Epithelial cell of proximal tubule (primary cell): ENCODE measurements at regions not wholly inside any gene's neighbourhood (a gene's known extent, or its start where the extent isn't known, plus 50 kb on each side); places are given as distances from the start of the nearest gene placed in this dataset.

Experiments used
- DNase-seq: peaks from one replicate; pipeline ENCODE4 v3.0.0-alpha.2; 2011; ENCODE audit warnings: low read depth
- H3K4me3 ChIP-seq: 2 replicates; pipeline ENCODE4 v1.5.1; 2011; ENCODE audit warnings: low read depth, mild to moderate bottlenecking, low read length
- CTCF ChIP-seq: conservative IDR thresholded peaks from 2 replicates; pipeline ENCODE4 v1.5.1; 2012; ENCODE audit warnings: low read depth, mild to moderate bottlenecking, low read length

GRCh38 chr2:47271054-47272000 is 95.0 kb upstream of the CALM2 start:
- H3K4me3 ChIP-seq: no peak overlapping the region
- DNase-seq: no peak
- TF ChIP-seq CTCF: no peak

DNA sequence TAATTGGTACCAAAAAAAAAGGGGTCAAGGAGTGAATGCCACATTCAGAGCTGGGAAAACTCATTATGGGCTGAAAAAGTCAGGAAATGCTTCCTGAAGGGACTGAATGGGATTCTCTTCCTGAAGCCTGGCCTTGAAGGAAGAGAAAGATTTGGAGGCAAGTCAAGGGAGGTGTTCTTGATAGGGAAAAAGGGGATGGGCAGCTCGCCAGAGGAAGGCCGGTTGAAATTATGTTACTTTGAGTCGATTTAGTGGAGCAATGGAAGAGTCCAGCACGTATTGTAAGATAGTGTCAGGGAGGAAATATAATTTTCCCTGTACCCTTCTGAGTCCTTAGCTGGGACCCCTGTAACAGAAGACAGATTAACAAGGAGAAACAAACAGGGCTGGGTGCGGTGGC is 94.1 kb upstream of the CALM2 start:
- no peak for DNase-seq
- H3K4me3 ChIP-seq: no peak overlapping the region
- no peak for TF ChIP-seq CTCF

DNA sequence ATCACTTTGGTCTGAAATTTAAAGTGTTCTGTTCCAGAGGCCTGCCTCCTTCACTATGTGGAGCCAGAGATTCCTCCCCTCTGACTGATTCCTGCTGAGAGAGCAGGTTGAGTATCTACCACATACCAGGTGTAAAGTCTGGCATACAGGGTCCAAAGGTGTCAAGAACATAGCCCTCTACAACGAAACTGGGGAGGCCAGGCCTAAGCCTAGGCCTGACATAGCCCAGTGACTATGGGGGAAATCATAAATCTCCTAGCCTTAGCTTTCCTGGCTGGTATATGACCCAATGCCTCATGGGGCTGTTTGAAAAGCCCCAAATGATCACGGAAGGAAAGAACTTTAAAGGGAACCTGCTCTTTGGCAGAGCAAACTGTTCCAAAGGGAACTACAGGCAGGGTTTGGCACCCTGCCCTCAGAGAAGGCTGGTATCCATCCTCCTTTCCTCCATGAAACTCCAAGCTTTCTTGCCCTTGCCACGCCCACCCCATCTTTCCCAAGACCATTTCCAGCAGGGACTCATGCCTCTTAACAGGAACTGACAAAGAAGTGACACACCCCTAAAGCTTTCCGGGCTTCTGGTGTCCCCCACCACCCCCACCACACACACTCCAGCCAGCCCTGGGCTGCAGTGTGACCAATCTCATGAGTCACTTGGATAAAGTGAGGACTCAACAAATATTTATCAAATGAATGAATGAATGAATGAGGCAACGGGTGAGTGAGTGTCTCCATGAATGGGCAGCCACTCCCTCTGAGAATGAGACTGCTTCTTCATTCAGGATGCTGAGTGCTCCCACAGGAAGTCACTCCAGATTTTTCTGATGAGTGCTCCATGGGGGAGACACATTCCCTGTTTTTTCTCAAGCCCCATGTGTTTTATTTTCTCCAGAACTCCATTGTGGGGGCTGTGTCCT is 93.3 kb upstream of the CALM2 start:
- H3K4me3 ChIP-seq: no peak overlapping the region
- peak; percentile 92 for DNase-seq
- TF ChIP-seq CTCF: no peak

DNA sequence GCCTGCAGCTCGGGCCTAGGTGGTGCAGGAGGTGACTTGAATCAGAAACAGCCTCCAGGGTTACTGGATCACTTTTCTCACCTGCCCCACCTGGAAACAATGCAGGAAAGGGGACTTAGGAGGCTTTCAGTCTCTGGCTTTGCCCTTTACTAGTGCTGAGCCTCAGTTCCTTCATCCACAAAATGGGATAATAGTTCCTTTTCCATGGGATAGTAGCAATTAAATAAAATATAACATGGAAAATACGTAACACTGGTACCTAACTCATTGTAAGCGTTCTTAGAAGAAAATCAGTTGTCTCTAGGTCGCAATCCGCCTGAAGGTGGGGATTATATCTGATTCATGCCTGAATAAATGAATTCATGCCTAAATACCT is 91.4 kb upstream of the CALM2 start:
- DNase-seq: no peak
- TF ChIP-seq CTCF: no peak
- no peak overlapping the region for H3K4me3 ChIP-seq

DNA sequence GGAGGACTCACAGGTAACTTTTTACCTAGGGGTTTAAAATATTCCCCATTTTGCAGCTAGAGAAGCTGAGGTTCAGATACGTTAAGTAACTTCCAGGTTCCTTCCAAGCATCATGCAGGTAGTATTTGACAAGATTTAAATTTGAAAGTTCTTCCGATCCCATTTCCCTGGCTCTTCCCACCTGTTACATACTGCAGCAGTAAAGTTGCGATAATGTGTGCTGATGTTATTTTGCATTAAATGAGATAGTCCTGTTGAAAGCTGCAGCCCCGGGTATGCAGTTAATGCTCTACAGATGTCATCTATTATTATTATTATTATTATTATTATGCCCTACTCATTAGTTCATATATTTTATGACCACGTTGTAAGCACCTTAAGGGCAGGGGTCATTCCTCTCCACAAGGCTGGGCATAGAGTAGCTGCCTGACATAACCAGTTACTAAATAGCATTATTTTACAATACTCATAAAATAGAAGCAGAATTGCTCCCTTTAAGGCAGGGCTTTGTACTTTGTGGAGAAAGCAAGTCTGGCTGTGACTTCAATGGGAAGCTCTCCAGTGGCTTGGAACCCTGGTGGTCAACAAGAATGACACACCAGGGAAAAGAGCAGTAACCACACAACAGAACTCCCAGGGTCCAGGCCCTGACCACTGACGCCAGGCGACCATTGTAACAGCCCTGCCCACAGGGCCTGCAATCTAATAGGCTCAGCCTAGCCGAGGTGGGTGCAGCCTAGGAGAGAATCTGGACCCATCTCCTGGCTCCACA is 90.8 kb upstream of the CALM2 start:
- TF ChIP-seq CTCF: no peak
- no peak for DNase-seq
- H3K4me3 ChIP-seq: no peak overlapping the region

DNA sequence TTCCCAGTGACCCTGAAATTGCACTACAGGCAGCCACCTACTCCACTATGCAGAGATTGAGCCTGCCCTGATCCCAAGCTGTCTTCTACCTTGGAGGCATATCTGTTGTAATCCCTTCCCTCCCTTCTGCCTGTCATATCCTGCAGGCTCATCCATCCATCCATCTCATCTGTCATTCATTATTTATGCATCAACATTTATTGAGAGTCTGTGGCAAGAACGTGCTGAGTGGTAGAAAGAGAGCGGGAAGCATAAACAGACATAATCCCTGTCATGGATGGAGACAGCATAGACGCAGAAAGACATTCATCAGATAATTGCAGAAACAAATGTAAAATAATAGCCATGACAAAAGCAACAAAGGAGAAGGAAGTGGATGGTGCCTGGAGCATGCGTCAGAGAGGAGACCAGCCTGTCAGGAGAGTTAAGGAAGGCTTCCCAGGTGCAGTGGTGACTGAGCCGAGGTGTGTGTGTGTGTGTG is 89.5 kb upstream of the CALM2 start:
- no peak for DNase-seq
- H3K4me3 ChIP-seq: no peak overlapping the region
- no peak for TF ChIP-seq CTCF
